SK-N-SH (cell line): ENCODE measurements at regions not wholly inside any gene's neighbourhood (a gene's known extent, or its start where the extent isn't known, plus 50 kb on each side); places are given as distances from the start of the nearest gene placed in this dataset.

Experiments
- CTCF ChIA-PET: fragments of 300-600, 350-600 bp; formaldehyde crosslinking; extraction: SDS; loops from one replicate; lab custom pipeline; 2021; lab: Yijun Ruan, JAX
- POLR2A ChIA-PET: fragments of 350-600 bp; sonication (Branson Sonifier 250); formaldehyde crosslinking; extraction: SDS; loops from one replicate; lab custom pipeline; 2020; ENCODE audit warnings: antibody characterized with exemption, inconsistent platforms; lab: Yijun Ruan, JAX
- DNase-seq: peaks from one replicate; pipeline ENCODE4 v3.0.0; 2012
- H2AFZ ChIP-seq: fragments of 200-600 bp; sonication (generic); 2 replicates; pipeline ENCODE4 v1.8.1; 2016; ENCODE audit warnings: antibody characterized with exemption, mild to moderate bottlenecking, low read depth
- H3F3A ChIP-seq: fragments of 200-600 bp; sonication (generic); replicated peaks from 2 replicates; pipeline ENCODE3; 2016; ENCODE audit warnings: antibody characterized with exemption, mild to moderate bottlenecking; ENCODE audit not compliant: insufficient read depth
- H3K27ac ChIP-seq, 2 experiments: fragments of 200-500 bp in 1 of 2; fragments of 200-600 bp in 1 of 2; sonication (Bioruptor generic) in 1 of 2; sonication (generic), shearing (Covaris generic) in 1 of 2; 2 replicates each; pipeline versions ENCODE4 v1.5.1 to v1.6.1; 2014 to 2016; ENCODE audit warnings: low read depth in 2 of 2, inconsistent platforms in 1 of 2, low read length in 1 of 2, mild to moderate bottlenecking in 1 of 2, mixed read lengths in 1 of 2
- H3K27me3 ChIP-seq: fragments of 200-600 bp; sonication (generic), shearing (Covaris generic); 2 replicates; pipeline ENCODE4 v1.6.1; 2016; ENCODE audit warnings: mixed run types; ENCODE audit not compliant: insufficient read depth
- H3K36me3 ChIP-seq, 2 experiments: fragments of 200-500 bp in 1 of 2; fragments of 200-600 bp in 1 of 2; sonication (Bioruptor generic) in 1 of 2; sonication (generic) in 1 of 2; replicated peaks in 1 of 2; 2 replicates each; pipeline versions ENCODE3 to v1.5.1; 2014 to 2016; ENCODE audit warnings: low read length in 1 of 2, mild to moderate bottlenecking in 1 of 2; ENCODE audit not compliant: insufficient read depth in 2 of 2, control insufficient read depth in 1 of 2
- H3K4me1 ChIP-seq, 2 experiments: fragments of 200-500 bp in 1 of 2; fragments of 200-600 bp in 1 of 2; sonication (Bioruptor generic) in 1 of 2; sonication (generic), shearing (Covaris generic) in 1 of 2; 2 replicates each; pipeline versions ENCODE4 v1.5.1 to v1.6.1; 2014 to 2016; ENCODE audit warnings: low read depth in 1 of 2, low read length in 1 of 2, mixed run types in 1 of 2; ENCODE audit not compliant: insufficient read depth in 2 of 2, control insufficient read depth in 1 of 2
- H3K4me2 ChIP-seq: fragments of 200-600 bp; sonication (generic), shearing (Covaris generic); 2 replicates; pipeline ENCODE4 v1.6.1; 2017; ENCODE audit warnings: mixed run types
- H3K4me3 ChIP-seq, 2 experiments: fragments of 200-500 bp in 1 of 2; fragments of 200-600 bp in 1 of 2; sonication (Bioruptor generic) in 1 of 2; sonication (generic), shearing (Covaris generic) in 1 of 2; 2 replicates each; pipeline versions ENCODE4 v1.5.1 to v1.8.1; 2014 to 2016; ENCODE audit warnings: low read depth in 2 of 2, inconsistent platforms in 1 of 2, low read length in 1 of 2, mild to moderate bottlenecking in 1 of 2, mixed read lengths in 1 of 2, moderate library complexity in 1 of 2
- H3K79me2 ChIP-seq: fragments of 200-600 bp; sonication (generic); 2 replicates; pipeline ENCODE4 v1.8.1; 2017; ENCODE audit warnings: mild to moderate bottlenecking; ENCODE audit not compliant: insufficient read depth
- H3K9ac ChIP-seq: fragments of 200-600 bp; sonication (generic); 2 replicates; pipeline ENCODE4 v1.6.1; 2017; ENCODE audit warnings: mixed run types
- H3K9me2 ChIP-seq: fragments of 200-600 bp; sonication (generic); 2 replicates; pipeline ENCODE4 v1.6.1; 2017; ENCODE audit warnings: mixed run types
- H3K9me3 ChIP-seq: fragments of 200-600 bp; sonication (generic); 2 replicates; pipeline ENCODE4 v1.6.1; 2017; ENCODE audit warnings: mixed run types, mild to moderate bottlenecking, moderate library complexity
- H4K20me1 ChIP-seq: fragments of 200-600 bp; sonication (generic); 2 replicates; pipeline ENCODE4 v1.6.1; 2017; ENCODE audit warnings: mild to moderate bottlenecking, mixed run types; ENCODE audit not compliant: insufficient read depth
- CHD2 ChIP-seq: fragments of 150-350 bp; IDR thresholded peaks from 2 replicates; pipeline ENCODE4 v1.6.1; 2018; ENCODE audit warnings: low read length; ENCODE audit not compliant: partially characterized antibody
- CTCF ChIP-seq: fragments of 200-600 bp; sonication (generic); IDR thresholded peaks from 2 replicates; pipeline ENCODE4 v1.6.1; 2017; ENCODE audit warnings: antibody characterized with exemption, mild to moderate bottlenecking, moderate library complexity
- ELF1 ChIP-seq: IDR thresholded peaks from 2 replicates; pipeline ENCODE4 v1.4.0; 2012
- EP300 ChIP-seq, 2 experiments: IDR thresholded peaks; 2 replicates each; pipeline versions ENCODE4 v1.4.0 to v1.6.1; 2012; ENCODE audit warnings: borderline replicate concordance in 1 of 2, low read depth in 1 of 2, low read length in 1 of 2
- FOSL2 ChIP-seq: IDR thresholded peaks from 2 replicates; pipeline ENCODE4 v1.4.0; 2012; ENCODE audit warnings: low read depth, mild to moderate bottlenecking, moderate library complexity, borderline replicate concordance
- GATA2 ChIP-seq: sonication (generic); formaldehyde crosslinking; IDR thresholded peaks from 2 replicates; pipeline ENCODE4 v1.5.0; 2020; ENCODE audit warnings: mild to moderate bottlenecking, missing genetic modification reagents
- JUND ChIP-seq: IDR thresholded peaks from 2 replicates; pipeline ENCODE4 v1.4.0; 2012
- MAX ChIP-seq: IDR thresholded peaks from 2 replicates; pipeline ENCODE4 v1.4.0; 2012; ENCODE audit warnings: low read depth
- MEF2A ChIP-seq: IDR thresholded peaks from 2 replicates; pipeline ENCODE4 v1.4.0; 2012; ENCODE audit warnings: low read depth, borderline replicate concordance
- NFIC ChIP-seq: IDR thresholded peaks from 2 replicates; pipeline ENCODE4 v1.4.0; 2012; ENCODE audit warnings: borderline replicate concordance
- NRF1 ChIP-seq: IDR thresholded peaks from 2 replicates; pipeline ENCODE4 v1.6.1; 2012; ENCODE audit warnings: low read depth, mild to moderate bottlenecking, low read length
- POLR2AphosphoS5 ChIP-seq: IDR thresholded peaks from 2 replicates; pipeline ENCODE4 v1.6.1; 2012; ENCODE audit warnings: low read depth, low read length
- RAD21 ChIP-seq: IDR thresholded peaks from 2 replicates; pipeline ENCODE4 v1.6.1; 2012; ENCODE audit warnings: mild to moderate bottlenecking, low read length
- RCOR1 ChIP-seq: fragments of 150-350 bp; IDR thresholded peaks from 2 replicates; pipeline ENCODE4 v1.6.1; 2017; ENCODE audit warnings: antibody characterized with exemption, low read length
- REST ChIP-seq: IDR thresholded peaks from 2 replicates; pipeline ENCODE4 v1.6.1; 2012; ENCODE audit warnings: mild to moderate bottlenecking, low read depth, low read length, moderate library complexity
- RXRA ChIP-seq: IDR thresholded peaks from 2 replicates; pipeline ENCODE4 v1.4.0; 2012; ENCODE audit warnings: low read depth, mild to moderate bottlenecking, borderline replicate concordance
- SIN3A ChIP-seq: IDR thresholded peaks from 2 replicates; pipeline ENCODE4 v1.6.1; 2012; ENCODE audit warnings: low read depth, mild to moderate bottlenecking, low read length, moderate library complexity, borderline replicate concordance
- SMC3 ChIP-seq: IDR thresholded peaks from 2 replicates; pipeline ENCODE4 v1.6.1; 2012; ENCODE audit warnings: low read depth, low read length, improper control_type of control experiment
- USF2 ChIP-seq: fragments of 150-350 bp; IDR thresholded peaks from 2 replicates; pipeline ENCODE4 v1.6.1; 2017; ENCODE audit warnings: antibody characterized with exemption, low read length, low read depth, borderline replicate concordance
- ZBTB33 ChIP-seq: IDR thresholded peaks from 2 replicates; pipeline ENCODE4 v1.4.0; 2012; ENCODE audit warnings: low read depth, borderline replicate concordance
- WGBS: methylation state at CpG from one replicate; pipeline ENCODE4 v1.1.6; 2017; ENCODE audit warnings: low lambda C conversion rate; 5-methylcytosine and 5-hydroxymethylcytosine counted together

- ChIA-PET CTCF (no interaction called here), POLR2A (no interaction called here)
- no peak for DNase-seq
- Histone ChIP-seq H3K4me2 (no peak overlapping the region), H4K20me1 (no peaks in the 10 kb centered on the region), H3K36me3 (no peaks in the 10 kb centered on the region), H2AFZ (no peak overlapping the region), H3K9me3 (no peaks in the 10 kb centered on the region), H3F3A (no peaks in the 10 kb centered on the region), H3K27me3 (no peaks in the 10 kb centered on the region), H3K9ac (no peak overlapping the region), H3K79me2 (no peaks in the 10 kb centered on the region), H3K4me3 (no peak overlapping the region), H3K9me2 (no peaks in the 10 kb centered on the region), H3K4me1 (no peaks in the 10 kb centered on the region), H3K27ac (no peak overlapping the region)
- WGBS, result 10% methylated on average over 2 of the region's 10 CpGs
- TF ChIP-seq MAX (no peak), RAD21 (no peak), SIN3A (no peak), EP300 (IDR thresholded peaks at IDR 0.05; ENCODE audit: borderline replicate concordance in 1 of 2, low read depth in 1 of 2, low read length in 1 of 2) (no peak), NRF1 (no peak), CHD2 (no peak), NFIC (no peak), ZBTB33 (no peak), REST (no peak), GATA2 (CRISPR knock-in tag) (no peak), JUND (no peak), SMC3 (no peak), ELF1 (no peak), CTCF (no peak), USF2 (no peak), FOSL2 (no peak), RXRA (no peak), MEF2A (no peak), POLR2AphosphoS5 (no peak), RCOR1 (no peak)
- TF ChIP-seq, all 33 proteins: peak for 0
Observed at GRCh38 chr22:48334971-48335370, 1492.7 kb downstream of the BRD1 start.
